GM18909 (cell line): ENCODE measurements at regions not wholly inside any gene's neighbourhood (a gene's known extent, or its start where the extent isn't known, plus 50 kb on each side); places are given as distances from the start of the nearest gene placed in this dataset.

ENCODE experiments used
- ATAC-seq: cut with Tn5 transposase; IDR thresholded peaks from one replicate; pipeline ENCODE4 v1.9.1; 2021; ENCODE audit warnings: mild to moderate bottlenecking; ENCODE audit not compliant: unreplicated experiment, poor library complexity

DNA sequence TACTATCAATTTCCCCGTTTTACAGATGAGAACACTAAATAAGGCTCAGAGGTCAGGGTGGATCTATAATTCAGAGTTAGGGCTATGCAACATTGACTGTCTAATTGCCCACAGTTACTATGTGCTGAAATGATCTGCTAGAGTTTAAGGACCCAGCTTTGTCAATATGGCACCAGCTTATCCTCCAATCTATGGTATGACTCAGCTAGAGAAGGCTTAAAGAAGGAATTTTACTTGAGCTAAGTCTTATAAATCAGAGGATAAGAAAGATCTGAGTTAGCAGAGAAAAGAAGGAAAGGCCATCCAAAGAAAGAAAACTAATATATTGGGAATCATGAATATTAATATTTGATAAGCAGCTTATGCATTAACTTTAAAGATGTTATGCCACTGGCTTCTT, 78.1 kb downstream of the ASB9 start:
- ATAC-seq: no peak

- no peak for ATAC-seq
These were observed 81.8 kb downstream of the ASB9 start for GRCh38 chrX:15188039-15188438.

GRCh38 chrX:15177316-15177715, 92.6 kb downstream of the ASB9 start:
- ATAC-seq: no peak

DNA sequence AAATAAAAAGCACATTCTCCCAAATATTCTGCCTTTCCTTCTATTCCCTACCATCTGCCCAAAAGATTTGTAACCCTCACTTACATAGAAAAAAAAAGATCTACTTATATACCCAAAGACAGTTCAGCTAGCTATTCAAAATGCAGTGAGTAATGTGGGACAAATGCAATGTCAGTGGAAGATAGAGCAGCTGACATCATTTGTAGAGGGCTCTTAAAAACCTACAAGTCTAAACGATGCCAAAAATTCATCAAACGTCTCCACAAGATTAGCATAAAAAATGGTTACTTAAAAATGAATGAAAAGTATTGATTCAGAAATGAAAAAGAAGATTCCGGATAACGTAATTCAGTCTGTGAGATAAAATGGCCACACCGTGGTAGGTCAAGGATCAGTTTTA, 96.5 kb downstream of the ASB9 start:
- no peak for ATAC-seq

DNA sequence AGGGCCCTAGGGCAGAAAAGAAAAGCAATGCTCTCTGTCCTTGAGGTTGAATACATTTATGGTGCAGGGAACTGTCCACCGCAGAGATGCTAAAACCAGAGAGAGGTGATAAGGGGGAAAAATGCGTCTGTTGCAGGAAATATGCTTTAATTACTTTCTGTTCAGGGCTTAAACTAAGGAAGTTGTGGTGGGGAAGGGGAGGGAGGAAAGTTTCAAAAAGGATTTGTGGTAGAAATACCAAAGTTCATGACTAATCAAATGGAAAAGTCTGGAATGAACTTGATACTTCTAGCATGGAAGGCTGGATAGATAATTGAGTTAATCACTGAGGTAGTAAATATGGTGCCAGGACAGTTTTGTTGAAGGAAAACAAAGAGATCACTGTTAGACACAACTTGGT, 99.0 kb downstream of the ASB9 start:
- ATAC-seq: no peak

DNA sequence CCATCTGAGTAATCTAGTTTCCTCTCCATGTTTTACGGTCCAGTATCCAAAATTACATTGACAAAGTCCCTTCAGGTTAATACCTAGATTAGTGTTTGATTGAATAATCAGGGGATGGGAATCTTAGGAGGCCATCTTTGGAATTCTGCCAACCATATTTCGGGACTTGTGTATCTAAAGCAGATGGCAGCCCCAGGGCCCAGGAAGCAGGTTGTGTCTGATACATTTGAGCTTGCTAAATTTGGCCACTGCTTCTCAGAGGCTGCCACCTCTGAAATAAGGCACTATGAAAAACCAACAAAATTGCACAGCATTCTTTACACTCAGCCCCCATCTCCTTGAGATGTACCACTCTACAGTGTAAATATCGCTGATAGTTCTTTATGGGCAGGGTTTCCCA, 102.1 kb downstream of the ASB9 start:
- no peak for ATAC-seq

- ATAC-seq: no peak
These were observed 104.1 kb downstream of the ASB9 start for GRCh38 chrX:15165832-15166231.

- ATAC-seq: no peak
These were observed 106.8 kb downstream of the ASB9 start for GRCh38 chrX:15163131-15163530.

DNA sequence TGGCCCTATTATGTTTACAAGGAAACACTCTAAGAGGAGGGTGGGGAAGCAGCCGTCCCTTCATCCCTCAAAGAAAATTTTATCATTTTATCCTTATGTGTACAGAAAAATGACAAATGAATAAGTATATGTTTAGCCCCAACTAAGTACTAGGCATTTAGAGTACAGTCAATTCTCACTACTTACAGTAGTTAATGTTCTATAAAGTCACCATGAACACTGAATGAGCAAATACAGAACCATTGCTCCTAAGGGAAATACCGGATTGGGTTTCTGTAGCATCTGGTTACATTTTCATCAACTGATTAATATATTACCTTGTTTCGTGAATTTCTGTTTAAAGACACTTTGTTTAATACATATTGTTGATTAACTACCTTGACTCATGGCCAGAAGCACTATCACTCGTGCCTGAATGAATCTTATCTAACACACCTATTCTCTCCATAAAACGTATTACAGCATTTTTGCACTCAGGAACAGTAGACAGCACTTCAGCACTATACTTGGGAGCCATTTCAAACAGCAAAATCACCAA, 109.3 kb downstream of the ASB9 start:
- peak; percentile 64 for ATAC-seq

DNA sequence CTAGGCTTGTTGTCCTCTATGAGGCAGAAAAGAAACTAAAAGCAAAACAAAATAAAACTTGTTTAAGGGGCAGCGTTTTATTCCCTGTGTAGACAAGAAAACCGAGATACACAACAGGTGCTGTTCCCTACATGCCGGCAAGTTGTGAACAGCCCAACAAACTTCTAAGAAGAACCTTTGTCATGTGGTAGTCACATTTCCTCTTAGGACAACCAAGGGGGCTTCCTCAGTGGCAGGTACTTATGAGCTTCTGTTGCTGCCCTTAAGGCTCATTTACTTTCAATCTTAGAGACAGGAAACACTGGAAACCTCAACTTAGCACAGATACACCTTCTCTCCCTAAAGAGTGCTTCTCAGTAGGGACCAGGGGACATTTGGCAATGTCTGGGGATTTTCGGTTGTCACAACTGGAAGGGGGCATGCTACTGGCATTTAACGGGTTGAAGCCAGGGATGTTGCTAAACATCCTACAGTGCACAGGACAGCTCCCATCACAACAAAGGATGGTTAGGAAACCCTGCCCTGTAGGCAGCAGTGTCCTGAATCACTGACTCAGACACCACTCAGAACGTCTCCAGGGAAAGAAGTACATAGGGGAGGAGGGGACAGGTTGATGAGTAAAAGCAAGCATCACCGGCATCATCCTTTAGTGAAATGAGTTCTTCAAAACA, 111.0 kb downstream of the ASB9 start:
- peak; percentile 58 for ATAC-seq

DNA sequence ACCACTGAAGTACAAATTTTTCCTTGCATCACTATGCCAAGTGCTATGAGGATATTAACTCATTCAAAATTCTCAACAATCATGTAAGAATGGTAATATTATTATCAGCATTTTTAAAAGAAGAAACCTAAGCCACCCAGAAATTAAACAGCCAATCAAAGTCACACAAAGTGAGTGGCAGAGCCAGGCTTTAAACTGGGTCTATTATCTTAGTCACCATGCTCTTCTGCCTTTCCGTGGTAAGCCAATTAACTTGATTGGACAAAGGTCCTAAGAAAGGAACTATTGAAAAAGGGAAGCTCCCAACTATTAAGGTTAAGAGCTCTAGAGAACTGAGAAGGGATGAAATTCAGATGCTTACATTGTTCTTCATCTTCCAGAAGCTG, 111.5 kb downstream of the ASB9 start:
- ATAC-seq: peak; percentile 2

GRCh38 chrX:15157624-15158023, 112.3 kb downstream of the ASB9 start:
- ATAC-seq: no peak

GRCh38 chrX:15151267-15152186, 118.4 kb downstream of the ASB9 start:
- peak; percentile 75 for ATAC-seq

DNA sequence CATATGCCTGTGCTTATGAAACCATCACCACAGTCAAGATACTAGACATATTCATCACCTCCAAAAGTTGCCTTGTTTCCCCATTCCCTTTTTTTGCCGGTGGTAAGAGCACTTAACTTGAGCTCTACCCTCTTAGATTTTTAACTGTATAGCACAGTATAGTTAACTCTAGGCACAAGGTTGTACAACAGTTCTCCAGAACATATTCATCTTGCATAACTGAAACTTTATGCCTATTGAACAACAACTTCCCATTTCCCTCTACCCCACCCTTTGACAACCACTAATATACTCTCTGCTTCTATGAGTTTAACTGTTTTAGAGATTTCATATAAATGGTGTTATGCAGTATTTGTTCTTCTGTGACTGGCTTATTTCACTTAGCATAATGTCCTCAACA, 119.3 kb downstream of the ASB9 start:
- no peak for ATAC-seq

GRCh38 chrX:15146515-15146914, 123.4 kb downstream of the ASB9 start:
- ATAC-seq: no peak

DNA sequence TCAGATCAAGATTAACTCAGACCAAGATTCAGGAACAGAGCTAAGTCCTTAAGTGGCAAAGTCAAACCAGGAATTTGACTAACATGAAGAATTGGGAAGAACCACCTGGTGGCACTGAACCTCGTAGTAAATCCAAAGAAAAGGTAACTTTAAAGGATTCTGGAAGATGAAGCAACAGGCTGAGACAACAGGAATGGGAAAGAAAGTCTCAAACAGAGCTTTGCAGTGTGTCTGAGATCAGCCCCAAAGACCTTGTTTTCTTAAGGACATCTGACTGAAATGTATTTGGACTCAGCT, 126.1 kb downstream of the ASB9 start:
- ATAC-seq: no peak

DNA sequence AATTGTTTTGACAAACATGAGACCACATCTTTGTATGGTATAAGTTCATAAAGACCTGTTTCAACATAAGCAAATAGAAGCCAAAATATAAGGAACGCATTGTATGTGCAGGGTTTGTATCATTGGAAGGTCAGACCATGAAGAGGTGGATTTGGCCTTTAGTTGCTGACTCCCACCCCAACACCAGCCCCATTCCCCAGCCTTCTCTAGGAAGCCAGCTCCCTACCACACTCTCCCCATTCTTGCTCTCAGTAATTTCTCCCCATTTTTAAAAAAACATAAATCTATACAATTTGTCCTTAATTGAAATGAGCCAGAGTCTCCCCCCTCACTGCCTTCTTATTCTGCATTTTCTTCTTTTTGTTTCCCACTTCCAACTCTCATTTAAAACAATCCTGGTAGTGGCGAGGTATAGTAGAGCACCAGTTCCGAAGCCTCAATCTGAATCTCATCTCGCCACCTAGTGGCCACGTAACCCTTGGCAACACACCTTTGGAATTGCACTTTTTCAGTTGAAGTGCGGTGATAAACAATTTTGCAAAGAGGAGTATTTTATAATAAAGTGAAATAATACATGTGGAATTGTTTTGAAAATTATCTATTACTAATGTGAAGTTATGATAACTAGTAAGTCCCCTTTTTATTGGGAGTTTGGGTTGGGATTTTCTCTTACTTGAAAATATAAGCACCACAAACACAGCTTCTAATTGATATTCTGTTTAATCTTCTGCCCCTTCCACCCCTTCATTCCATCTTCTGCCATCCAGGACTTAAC, 126.6 kb downstream of the ASB9 start:
- peak; percentile 78 for ATAC-seq

- ATAC-seq: no peak
These were observed 127.7 kb downstream of the ASB9 start for GRCh38 chrX:15142084-15142715.

DNA sequence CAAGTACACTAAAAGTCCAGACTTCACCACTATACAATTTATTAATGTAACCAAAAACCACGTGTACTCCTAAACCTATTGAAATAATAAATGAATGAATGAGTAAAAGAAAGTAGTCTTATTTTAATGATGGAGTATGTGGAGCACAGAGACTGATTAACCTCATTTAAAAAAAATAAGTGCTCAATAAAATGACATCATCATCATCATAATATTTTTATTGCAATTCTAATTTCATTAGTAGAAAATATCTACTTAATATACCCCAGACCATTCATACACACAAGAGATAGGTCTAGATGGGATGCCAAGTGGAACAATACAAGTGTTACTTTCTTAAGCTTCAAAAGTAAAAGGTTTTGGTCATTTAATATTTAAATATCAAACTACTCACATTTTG, 133.1 kb downstream of the ASB9 start:
- ATAC-seq: no peak

DNA sequence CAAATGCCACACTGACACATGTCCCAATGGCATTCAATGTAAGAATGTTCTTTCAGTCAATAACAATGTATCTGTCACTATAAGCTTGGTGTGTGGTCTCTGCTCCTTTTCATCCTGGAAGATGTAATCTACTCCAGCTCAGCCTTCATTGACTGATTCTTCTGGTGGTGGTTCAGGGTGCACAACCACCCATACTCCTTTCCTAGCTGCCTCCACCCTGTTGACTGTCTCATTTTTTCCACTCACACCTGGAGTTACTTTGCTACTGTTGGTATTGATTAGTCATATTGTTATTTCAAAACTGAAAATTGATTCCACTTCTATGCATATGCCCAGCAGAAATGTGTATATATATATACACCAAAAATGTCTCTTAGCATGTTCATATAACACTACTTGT, 140.5 kb downstream of the ASB9 start:
- ATAC-seq: no peak

GRCh38 chrX:15128861-15129260, 141.0 kb downstream of the ASB9 start:
- no peak for ATAC-seq
